ENCODE measurements at regions not wholly inside any gene's neighbourhood (a gene's known extent, or its start where the extent isn't known, plus 50 kb on each side); places are given as distances from the start of the nearest gene placed in this dataset.
"Not testable (repeated sequence)": the region's sequence is repeated elsewhere in the genome, so short reads cannot be mapped to it uniquely, and the experiment has no call there.

- TF ChIP-seq, protein P1, sequence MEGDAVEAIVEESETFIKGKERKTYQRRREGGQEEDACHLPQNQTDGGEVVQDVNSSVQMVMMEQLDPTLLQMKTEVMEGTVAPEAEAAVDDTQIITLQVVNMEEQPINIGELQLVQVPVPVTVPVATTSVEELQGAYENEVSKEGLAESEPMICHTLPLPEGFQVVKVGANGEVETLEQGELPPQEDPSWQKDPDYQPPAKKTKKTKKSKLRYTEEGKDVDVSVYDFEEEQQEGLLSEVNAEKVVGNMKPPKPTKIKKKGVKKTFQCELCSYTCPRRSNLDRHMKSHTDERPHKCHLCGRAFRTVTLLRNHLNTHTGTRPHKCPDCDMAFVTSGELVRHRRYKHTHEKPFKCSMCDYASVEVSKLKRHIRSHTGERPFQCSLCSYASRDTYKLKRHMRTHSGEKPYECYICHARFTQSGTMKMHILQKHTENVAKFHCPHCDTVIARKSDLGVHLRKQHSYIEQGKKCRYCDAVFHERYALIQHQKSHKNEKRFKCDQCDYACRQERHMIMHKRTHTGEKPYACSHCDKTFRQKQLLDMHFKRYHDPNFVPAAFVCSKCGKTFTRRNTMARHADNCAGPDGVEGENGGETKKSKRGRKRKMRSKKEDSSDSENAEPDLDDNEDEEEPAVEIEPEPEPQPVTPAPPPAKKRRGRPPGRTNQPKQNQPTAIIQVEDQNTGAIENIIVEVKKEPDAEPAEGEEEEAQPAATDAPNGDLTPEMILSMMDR (IDR thresholded peaks at IDR 0.05), result not testable (repeated sequence)
- TF ChIP-seq POLR2A (IDR thresholded peaks at IDR 0.05), result not testable (repeated sequence)
Measured at GRCh38 chr21:10384304-10384861, 137.0 kb upstream of the TPTE start.
